ENCODE measurements at regions not wholly inside any gene's neighbourhood (a gene's known extent, or its start where the extent isn't known, plus 50 kb on each side); places are given as distances from the start of the nearest gene placed in this dataset.

DNA sequence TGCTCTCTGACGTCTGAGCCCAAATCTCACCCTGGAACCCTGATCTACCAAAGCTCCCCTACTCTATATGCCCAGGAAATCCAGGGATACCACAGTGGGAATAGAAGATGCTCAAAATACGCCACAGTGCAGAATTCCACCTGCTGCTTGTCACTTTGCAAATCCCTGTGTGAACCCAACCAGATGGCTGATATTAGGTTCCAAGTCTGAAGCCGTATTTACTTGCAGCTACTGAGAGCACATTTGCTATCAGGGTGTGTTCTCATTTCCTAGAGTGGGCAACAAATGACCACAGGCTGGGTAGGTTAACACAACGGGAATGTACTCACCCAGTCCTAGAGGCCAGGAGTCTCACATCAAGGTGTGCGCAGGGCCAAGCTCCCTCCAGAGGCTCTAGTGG is 126.8 kb downstream of the MXRA5 start:
- DNase-seq (ENCODE audit: low read depth, low spot score) (no peak), ATAC-seq (no peak)
- H3K36me3 ChIP-seq (ENCODE audit: control insufficient read depth, insufficient read depth, low read length), result no peaks in the 10 kb centered on the region
- in situ Hi-C loops (cut with HindIII; ENCODE audit: low pct_unique_long_range_greater_than_20kb, low sequenced_read_pairs), result no loop called here
- H3K4me3 ChIP-seq (ENCODE audit: low read depth in 2 of 2, low read length in 2 of 2), result no peak overlapping the region
- H3K27ac ChIP-seq (ENCODE audit: low read length), result no peak overlapping the region
- no TSS peak for BruUV-seq (replicated peaks)
- intact Hi-C loops (cut with micrococcal nuclease; ENCODE audit: unreplicated experiment), result no loop called here
- H3K27me3 ChIP-seq (ENCODE audit: control insufficient read depth, insufficient read depth, low read length), result no peaks in the 10 kb centered on the region
- TF ChIP-seq SIN3A (IDR thresholded peaks at IDR 0.05; ENCODE audit: borderline replicate concordance, insufficient read depth, low read depth, low read length) (no peak), TCF7L2 (IDR thresholded peaks at IDR 0.05; ENCODE audit: low read depth, low read length) (no peak), POLR2AphosphoS5 (IDR thresholded peaks at IDR 0.05; ENCODE audit: low read depth, low read length) (no peak)
- TF ChIP-seq, protein P1, sequence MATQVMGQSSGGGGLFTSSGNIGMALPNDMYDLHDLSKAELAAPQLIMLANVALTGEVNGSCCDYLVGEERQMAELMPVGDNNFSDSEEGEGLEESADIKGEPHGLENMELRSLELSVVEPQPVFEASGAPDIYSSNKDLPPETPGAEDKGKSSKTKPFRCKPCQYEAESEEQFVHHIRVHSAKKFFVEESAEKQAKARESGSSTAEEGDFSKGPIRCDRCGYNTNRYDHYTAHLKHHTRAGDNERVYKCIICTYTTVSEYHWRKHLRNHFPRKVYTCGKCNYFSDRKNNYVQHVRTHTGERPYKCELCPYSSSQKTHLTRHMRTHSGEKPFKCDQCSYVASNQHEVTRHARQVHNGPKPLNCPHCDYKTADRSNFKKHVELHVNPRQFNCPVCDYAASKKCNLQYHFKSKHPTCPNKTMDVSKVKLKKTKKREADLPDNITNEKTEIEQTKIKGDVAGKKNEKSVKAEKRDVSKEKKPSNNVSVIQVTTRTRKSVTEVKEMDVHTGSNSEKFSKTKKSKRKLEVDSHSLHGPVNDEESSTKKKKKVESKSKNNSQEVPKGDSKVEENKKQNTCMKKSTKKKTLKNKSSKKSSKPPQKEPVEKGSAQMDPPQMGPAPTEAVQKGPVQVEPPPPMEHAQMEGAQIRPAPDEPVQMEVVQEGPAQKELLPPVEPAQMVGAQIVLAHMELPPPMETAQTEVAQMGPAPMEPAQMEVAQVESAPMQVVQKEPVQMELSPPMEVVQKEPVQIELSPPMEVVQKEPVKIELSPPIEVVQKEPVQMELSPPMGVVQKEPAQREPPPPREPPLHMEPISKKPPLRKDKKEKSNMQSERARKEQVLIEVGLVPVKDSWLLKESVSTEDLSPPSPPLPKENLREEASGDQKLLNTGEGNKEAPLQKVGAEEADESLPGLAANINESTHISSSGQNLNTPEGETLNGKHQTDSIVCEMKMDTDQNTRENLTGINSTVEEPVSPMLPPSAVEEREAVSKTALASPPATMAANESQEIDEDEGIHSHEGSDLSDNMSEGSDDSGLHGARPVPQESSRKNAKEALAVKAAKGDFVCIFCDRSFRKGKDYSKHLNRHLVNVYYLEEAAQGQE (IDR thresholded peaks at IDR 0.05; ENCODE audit: insufficient read depth in 1 of 2, low read depth in 2 of 2, low read length in 1 of 2), result no peak
- H3K4me1 ChIP-seq (ENCODE audit: control insufficient read depth, insufficient read depth, low read length), result no peaks in the 10 kb centered on the region
- H3K9me3 ChIP-seq (ENCODE audit: control insufficient read depth, insufficient read depth, low read depth, low read length), result no peaks in the 10 kb centered on the region
- ChIA-PET POLR2A (no interaction called here), CTCF (no interaction called here)

DNA sequence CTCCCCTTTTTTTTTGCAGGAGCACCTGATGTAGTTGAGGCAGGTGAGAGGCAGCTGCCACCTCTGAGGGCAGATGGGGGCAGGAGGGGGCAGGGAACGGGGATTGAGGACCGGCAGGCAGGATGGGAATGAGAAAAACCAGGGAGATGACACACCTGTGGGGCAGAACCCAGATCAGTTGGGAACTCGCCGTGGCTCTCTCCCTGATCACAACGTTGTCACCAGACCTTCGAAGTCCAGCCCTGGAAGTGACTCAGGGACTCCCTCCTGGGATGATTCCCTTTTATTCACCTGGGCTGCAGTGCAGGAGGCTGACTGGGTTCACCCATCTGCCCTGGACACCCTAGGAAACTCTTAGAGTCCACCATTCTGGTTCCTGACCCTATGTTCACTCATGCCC is 127.2 kb downstream of the MXRA5 start:
- Histone ChIP-seq H3K4me3 (ENCODE audit: low read depth in 2 of 2, low read length in 2 of 2) (no peak overlapping the region), H3K9me3 (ENCODE audit: control insufficient read depth, insufficient read depth, low read depth, low read length) (no peaks in the 10 kb centered on the region), H3K4me1 (ENCODE audit: control insufficient read depth, insufficient read depth, low read length) (no peaks in the 10 kb centered on the region), H3K27ac (ENCODE audit: low read length) (no peak overlapping the region), H3K27me3 (ENCODE audit: control insufficient read depth, insufficient read depth, low read length) (no peaks in the 10 kb centered on the region), H3K36me3 (ENCODE audit: control insufficient read depth, insufficient read depth, low read length) (no peaks in the 10 kb centered on the region)
- ChIA-PET CTCF (no interaction called here), POLR2A (no interaction called here)
- no TSS peak for BruUV-seq (replicated peaks)
- intact Hi-C loops (cut with micrococcal nuclease; ENCODE audit: unreplicated experiment) (no loop called here), in situ Hi-C loops (cut with HindIII; ENCODE audit: low pct_unique_long_range_greater_than_20kb, low sequenced_read_pairs) (no loop called here)
- DNase-seq (ENCODE audit: low read depth, low spot score) (no peak), ATAC-seq (no peak)
- TF ChIP-seq POLR2AphosphoS5 (IDR thresholded peaks at IDR 0.05; ENCODE audit: low read depth, low read length) (no peak), TCF7L2 (IDR thresholded peaks at IDR 0.05; ENCODE audit: low read depth, low read length) (no peak), SIN3A (IDR thresholded peaks at IDR 0.05; ENCODE audit: borderline replicate concordance, insufficient read depth, low read depth, low read length) (no peak)
- TF ChIP-seq, protein P1 (IDR thresholded peaks at IDR 0.05; ENCODE audit: insufficient read depth in 1 of 2, low read depth in 2 of 2, low read length in 1 of 2), result no peak
- TF ChIP-seq, protein P2, sequence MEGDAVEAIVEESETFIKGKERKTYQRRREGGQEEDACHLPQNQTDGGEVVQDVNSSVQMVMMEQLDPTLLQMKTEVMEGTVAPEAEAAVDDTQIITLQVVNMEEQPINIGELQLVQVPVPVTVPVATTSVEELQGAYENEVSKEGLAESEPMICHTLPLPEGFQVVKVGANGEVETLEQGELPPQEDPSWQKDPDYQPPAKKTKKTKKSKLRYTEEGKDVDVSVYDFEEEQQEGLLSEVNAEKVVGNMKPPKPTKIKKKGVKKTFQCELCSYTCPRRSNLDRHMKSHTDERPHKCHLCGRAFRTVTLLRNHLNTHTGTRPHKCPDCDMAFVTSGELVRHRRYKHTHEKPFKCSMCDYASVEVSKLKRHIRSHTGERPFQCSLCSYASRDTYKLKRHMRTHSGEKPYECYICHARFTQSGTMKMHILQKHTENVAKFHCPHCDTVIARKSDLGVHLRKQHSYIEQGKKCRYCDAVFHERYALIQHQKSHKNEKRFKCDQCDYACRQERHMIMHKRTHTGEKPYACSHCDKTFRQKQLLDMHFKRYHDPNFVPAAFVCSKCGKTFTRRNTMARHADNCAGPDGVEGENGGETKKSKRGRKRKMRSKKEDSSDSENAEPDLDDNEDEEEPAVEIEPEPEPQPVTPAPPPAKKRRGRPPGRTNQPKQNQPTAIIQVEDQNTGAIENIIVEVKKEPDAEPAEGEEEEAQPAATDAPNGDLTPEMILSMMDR (IDR thresholded peaks at IDR 0.05), result no peak

Data from Panc1 (cell line).